ENCODE measurements at regions not wholly inside any gene's neighbourhood (a gene's known extent, or its start where the extent isn't known, plus 50 kb on each side); places are given as distances from the start of the nearest gene placed in this dataset.

DNA sequence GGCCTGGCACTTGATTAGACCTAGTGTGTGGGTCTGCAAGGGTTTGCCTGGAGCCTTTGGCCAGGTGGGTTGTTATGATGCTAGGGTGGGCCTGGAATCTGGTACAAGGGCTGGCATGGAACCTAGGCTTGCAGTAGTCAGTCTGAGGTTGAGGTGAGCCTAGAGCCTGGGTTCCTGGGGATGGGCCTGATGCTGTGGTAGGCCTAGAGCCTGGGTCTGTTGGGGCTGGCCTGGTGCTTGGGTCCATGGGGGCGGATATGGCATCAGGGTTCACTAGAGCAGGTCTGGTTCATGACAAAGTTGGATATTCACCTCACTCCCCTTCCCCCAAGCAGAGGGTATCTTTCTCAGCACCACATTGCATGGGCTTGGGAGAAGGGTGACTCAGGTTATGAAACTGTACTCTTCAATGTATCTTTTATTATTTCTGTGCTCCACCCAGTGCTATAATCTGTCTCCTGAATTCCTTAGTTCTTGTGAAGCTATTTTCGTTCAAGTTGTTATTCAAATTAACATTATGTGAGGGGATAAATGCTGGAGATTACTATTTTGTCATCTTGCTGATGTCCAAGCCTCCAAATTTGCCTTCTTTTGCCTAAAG is 274.4 kb downstream of the NFKBIZ start:
- Histone ChIP-seq H3K27ac (ENCODE audit: low read depth, low read length) (no peak overlapping the region), H3K36me3 (ENCODE audit: control insufficient read depth in 1 of 2, insufficient read depth in 2 of 2, low read length in 2 of 2) (no peaks in the 10 kb centered on the region), H3K27me3 (ENCODE audit: insufficient read depth, low read length) (no peaks in the 10 kb centered on the region), H3K9me2 (ENCODE audit: insufficient read depth) (0 out of 2 replicates have a peak, but pooled peaks cover 2% of the 10 kb centered on the region), H3K4me1 (ENCODE audit: control insufficient read depth in 1 of 2, insufficient read depth in 2 of 2, low read length in 2 of 2) (no peaks in the 10 kb centered on the region), H3K9ac (ENCODE audit: low read length) (no peak overlapping the region), H3K4me2 (ENCODE audit: low read length) (no peak overlapping the region), H4K20me1 (ENCODE audit: insufficient read depth) (no peaks in the 10 kb centered on the region), H3K9me3 (ENCODE audit: control insufficient read depth in 1 of 2, insufficient read depth in 1 of 2, low read depth in 1 of 2, low read length in 2 of 2) (no peaks in the 10 kb centered on the region), H2AFZ (ENCODE audit: low read depth, low read length, poor library complexity, severe bottlenecking) (no peak overlapping the region), H3K4me3 (replicated peaks in 1 of 2; ENCODE audit: low read depth in 1 of 2, low read length in 2 of 2) (no peak overlapping the region), H3K79me2 (ENCODE audit: insufficient read depth, low read length) (no peaks in the 10 kb centered on the region)
- ChIA-PET CTCF (no interaction called here), RAD21 (ENCODE audit: low non-redundant PET in 1 of 2, low total read pairs in 2 of 2, uncharacterized antibody in 2 of 2, unreplicated experiment in 2 of 2) (no interaction called here), POLR2A (no interaction called here)
- TF ChIP-seq CEBPB (IDR thresholded peaks at IDR 0.05; ENCODE audit: low read depth) (no peak), SIN3A (IDR thresholded peaks at IDR 0.05; ENCODE audit: low read depth) (no peak), POLR2AphosphoS5 (IDR thresholded peaks at IDR 0.05; ENCODE audit: low read depth, low read length) (no peak), SP1 (IDR thresholded peaks at IDR 0.05; ENCODE audit: low read depth) (no peak), ZFX (IDR thresholded peaks at IDR 0.05) (no peak), CBX3 (IDR thresholded peaks at IDR 0.05; ENCODE audit: low read depth) (no peak), RAD21 (IDR thresholded peaks at IDR 0.05; ENCODE audit: low read depth) (no peak), ZNF274 (IDR thresholded peaks at IDR 0.05; ENCODE audit: low read depth, low read length) (no peak), TCF7L2 (IDR thresholded peaks at IDR 0.05; ENCODE audit: borderline replicate concordance, extremely low read depth, insufficient read depth, insufficient read length) (no peak), ELF1 (IDR thresholded peaks at IDR 0.05; ENCODE audit: borderline replicate concordance, low read depth) (no peak), EZH2 (IDR thresholded peaks at IDR 0.05) (no peak)
- TF ChIP-seq, protein P1, sequence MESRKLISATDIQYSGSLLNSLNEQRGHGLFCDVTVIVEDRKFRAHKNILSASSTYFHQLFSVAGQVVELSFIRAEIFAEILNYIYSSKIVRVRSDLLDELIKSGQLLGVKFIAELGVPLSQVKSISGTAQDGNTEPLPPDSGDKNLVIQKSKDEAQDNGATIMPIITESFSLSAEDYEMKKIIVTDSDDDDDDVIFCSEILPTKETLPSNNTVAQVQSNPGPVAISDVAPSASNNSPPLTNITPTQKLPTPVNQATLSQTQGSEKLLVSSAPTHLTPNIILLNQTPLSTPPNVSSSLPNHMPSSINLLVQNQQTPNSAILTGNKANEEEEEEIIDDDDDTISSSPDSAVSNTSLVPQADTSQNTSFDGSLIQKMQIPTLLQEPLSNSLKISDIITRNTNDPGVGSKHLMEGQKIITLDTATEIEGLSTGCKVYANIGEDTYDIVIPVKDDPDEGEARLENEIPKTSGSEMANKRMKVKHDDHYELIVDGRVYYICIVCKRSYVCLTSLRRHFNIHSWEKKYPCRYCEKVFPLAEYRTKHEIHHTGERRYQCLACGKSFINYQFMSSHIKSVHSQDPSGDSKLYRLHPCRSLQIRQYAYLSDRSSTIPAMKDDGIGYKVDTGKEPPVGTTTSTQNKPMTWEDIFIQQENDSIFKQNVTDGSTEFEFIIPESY (IDR thresholded peaks at IDR 0.05; ENCODE audit: extremely low read depth, insufficient replicate concordance, low read length): no peak
- TF ChIP-seq, protein P2, sequence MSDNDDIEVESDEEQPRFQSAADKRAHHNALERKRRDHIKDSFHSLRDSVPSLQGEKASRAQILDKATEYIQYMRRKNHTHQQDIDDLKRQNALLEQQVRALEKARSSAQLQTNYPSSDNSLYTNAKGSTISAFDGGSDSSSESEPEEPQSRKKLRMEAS (IDR thresholded peaks at IDR 0.05): no peak
- TF ChIP-seq, protein P3, sequence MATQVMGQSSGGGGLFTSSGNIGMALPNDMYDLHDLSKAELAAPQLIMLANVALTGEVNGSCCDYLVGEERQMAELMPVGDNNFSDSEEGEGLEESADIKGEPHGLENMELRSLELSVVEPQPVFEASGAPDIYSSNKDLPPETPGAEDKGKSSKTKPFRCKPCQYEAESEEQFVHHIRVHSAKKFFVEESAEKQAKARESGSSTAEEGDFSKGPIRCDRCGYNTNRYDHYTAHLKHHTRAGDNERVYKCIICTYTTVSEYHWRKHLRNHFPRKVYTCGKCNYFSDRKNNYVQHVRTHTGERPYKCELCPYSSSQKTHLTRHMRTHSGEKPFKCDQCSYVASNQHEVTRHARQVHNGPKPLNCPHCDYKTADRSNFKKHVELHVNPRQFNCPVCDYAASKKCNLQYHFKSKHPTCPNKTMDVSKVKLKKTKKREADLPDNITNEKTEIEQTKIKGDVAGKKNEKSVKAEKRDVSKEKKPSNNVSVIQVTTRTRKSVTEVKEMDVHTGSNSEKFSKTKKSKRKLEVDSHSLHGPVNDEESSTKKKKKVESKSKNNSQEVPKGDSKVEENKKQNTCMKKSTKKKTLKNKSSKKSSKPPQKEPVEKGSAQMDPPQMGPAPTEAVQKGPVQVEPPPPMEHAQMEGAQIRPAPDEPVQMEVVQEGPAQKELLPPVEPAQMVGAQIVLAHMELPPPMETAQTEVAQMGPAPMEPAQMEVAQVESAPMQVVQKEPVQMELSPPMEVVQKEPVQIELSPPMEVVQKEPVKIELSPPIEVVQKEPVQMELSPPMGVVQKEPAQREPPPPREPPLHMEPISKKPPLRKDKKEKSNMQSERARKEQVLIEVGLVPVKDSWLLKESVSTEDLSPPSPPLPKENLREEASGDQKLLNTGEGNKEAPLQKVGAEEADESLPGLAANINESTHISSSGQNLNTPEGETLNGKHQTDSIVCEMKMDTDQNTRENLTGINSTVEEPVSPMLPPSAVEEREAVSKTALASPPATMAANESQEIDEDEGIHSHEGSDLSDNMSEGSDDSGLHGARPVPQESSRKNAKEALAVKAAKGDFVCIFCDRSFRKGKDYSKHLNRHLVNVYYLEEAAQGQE (IDR thresholded peaks at IDR 0.05; ENCODE audit: low read depth): no peak
- no peak for ATAC-seq
- no peak for DNase-seq (ENCODE audit: low read depth, low spot score)
- intact Hi-C loops (cut with micrococcal nuclease): no loop called here
- no TSS peak for BruUV-seq (replicated peaks)

Measured in HCT116 (cell line).